ENCODE measurements at regions not wholly inside any gene's neighbourhood (a gene's known extent, or its start where the extent isn't known, plus 50 kb on each side); places are given as distances from the start of the nearest gene placed in this dataset.
"Not testable (repeated sequence)": the region's sequence is repeated elsewhere in the genome, so short reads cannot be mapped to it uniquely, and the experiment has no call there.

- DNase-seq, result no peak
Observed at GRCh38 chr3:101950510-101950909, 101.2 kb downstream of the NFKBIZ start.

DNA sequence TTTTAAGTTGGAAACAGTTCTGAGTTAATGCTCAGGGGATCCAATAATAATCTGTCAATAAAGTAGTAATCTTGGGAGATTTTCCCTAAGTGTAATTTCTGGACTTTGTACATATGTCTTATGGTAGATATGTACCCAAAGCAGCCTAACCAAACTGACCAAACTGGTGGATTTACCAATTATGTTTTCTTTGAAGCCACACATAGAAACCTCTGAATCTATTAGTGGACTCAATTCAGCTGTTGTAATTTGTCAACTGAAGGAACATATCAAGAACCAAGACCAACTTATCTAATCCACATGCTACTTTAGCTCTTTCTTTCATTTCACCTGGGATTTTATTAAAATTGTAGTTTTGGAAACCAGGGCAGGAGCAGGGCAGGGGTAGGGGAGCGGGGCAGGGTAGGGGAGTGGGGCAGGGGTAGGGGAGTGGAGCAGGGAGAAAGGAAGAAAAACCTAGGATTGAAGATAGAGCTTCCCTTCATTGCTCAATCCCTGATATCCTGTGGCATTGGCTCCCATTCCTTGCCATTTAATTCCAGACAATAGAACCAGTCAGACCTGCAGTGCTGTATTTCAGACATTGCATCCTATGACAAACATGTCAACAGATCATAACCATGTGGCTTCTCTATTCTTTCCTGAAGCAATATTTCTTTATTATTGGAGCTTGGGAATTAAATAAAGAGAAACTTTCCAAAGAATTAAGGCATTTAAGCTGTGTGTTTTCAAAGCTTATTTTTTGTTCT lies 101.8 kb downstream of the NFKBIZ start:
- no peak for DNase-seq

- no peak for DNase-seq
Observed at GRCh38 chr3:101954361-101954760, 105.0 kb downstream of the NFKBIZ start.

GRCh38 chr3:101954936-101955335 lies 105.6 kb downstream of the NFKBIZ start:
- DNase-seq, result no peak

DNA sequence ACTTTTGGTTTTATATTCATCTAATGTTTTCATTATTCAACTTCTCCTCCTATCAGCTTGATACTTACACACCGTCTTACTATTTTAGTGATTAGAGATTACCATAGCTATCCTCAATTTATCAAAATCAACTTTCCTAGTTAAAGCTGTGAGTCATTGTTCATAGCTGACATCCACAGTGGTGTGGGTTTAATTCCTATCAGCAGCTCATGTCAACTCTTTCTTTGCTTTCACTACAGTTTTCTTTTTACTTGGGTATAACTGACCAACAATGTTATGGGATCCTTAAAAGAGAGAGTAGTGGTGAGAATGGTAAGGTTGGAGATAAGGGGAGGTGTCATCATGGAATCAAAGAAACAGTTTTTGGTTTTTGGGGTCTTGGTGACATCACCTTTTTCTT lies 112.7 kb downstream of the NFKBIZ start:
- no peak for DNase-seq

GRCh38 chr3:101963902-101964362 lies 114.6 kb downstream of the NFKBIZ start:
- DNase-seq, result no peak

DNA sequence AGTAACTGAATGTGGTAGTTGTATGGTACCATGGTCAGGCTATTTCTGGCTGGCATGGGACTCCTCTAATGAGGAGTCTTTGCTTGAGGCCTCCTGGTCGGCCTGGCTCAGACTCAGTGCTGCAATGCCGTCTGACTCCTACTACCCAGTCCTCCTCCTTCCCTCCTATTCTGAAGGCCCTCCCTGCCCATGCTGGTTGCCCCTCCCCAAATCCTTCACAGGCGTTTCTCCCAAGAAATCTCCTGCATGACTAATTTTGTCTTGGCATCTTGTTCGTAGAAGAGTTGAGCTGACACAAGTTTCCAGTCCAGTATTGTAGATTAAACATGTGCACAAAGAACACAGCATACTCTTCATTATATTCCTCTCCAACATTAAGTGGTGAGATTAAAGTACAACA lies 115.5 kb downstream of the NFKBIZ start:
- DNase-seq, result peak; percentile 49

DNA sequence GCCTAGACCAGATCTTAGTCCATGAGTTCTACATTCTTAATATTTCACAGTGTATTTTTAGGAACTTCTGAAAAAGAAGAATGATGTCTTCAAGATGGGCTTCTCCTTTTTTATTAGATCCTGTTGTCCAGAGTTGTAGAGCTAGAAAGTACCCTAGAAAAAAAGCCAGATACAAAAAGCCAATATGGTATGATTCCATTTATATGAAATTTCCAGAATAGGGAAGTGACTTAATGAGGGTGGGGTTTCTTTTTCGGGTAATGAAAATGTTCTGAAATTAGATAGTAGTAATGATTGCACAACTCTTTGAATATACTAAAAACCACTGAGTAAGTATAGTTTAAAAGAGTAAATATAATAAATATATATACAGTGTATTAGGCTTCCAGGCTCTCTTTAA lies 116.9 kb downstream of the NFKBIZ start:
- no peak for DNase-seq

DNA sequence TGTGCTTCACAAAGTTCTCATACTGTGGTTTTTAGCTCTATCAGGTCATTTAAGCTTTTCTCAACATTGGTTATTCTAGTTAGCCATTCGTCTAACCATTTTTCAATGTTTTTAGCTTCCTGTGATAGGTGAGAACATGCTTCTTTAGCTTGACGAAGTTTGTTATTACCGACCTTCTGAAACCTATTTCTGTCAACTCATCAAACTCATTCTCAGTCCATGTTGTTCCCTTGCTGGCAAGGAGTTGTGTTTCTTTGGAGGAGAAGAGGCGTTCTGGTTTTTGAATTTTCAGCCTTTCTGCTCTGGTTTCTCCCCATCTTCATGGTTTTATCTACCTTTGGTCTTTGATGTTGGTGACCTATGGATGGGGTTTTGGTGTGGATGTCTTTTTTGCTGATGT lies 120.9 kb downstream of the NFKBIZ start:
- no peak for DNase-seq

- DNase-seq, result no peak
Observed at GRCh38 chr3:101970905-101971304, 121.6 kb downstream of the NFKBIZ start.

DNA sequence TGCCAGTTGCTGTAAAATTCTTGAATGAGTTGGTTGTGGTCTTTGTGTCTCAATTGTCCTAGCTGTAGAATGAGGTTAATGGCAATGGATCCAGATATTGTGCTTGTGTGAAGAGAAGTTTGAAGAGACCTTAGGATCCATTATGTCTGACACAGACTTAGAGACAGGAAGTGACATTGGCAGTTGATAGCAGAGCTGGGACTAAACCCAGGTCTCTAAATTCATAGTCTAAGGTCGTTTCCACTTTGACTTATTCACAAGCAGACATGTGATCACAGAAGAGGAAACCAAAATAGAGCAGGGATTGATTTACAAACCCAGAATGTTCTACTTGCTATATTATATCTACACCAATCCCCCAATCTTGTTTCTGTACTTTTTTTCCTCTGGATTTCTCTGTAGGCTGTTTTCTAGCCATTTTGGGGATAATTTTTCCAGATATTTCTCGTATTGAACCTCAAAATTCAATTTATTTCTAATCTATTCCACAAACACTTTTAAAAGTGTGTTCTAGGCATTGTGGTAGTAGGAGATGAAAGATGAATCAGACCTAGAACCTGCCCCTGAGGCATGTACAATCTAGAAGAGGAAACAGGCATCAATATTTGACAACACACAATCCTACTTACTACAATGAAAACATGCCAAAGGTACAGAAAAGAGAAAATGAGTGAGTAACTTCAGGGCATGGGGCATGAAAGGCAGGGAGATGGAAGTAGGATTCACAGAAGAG lies 123.3 kb downstream of the NFKBIZ start:
- no peak for DNase-seq

- no peak for DNase-seq
Observed at GRCh38 chr3:101973163-101973505, 123.8 kb downstream of the NFKBIZ start.

DNA sequence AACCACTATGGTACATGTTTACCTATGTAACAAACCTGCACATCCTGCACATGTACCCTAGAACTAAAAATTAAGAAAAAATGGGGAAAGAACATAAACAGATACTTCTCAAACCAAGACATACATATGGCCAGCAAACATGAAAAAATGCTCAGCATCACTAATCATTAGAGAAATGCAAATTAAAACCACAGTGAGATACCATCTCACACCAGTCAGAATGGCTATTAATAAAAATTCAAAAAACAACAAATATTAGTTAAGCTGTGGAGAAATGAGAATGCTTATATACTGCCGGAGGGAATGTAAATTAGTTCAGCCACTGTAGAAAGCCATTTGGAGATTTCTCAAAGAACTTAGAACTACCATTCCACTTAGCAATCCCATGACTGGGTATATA lies 126.1 kb downstream of the NFKBIZ start:
- not testable (repeated sequence) for DNase-seq

DNA sequence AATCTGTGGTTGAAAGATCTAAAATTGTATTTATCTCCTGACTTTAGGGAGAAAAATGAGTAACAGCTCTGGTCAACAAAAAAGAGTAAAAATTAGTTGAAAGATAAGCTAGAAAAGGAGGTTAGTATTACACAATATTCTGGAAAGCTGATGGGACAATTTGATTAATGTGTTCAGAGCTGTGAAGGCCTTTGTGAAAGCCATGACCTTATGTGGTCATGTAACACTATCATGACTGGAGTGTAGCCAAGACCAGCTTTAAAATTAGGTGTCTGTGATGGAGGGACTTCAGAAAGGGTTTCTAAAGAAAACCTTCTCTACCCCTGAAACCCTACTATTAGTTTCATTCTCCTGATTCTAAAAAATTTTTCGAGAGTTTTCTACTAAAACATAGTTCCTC lies 127.2 kb downstream of the NFKBIZ start:
- DNase-seq, result no peak

- DNase-seq, result no peak
Observed at GRCh38 chr3:101978348-101978747, 129.0 kb downstream of the NFKBIZ start.

DNA sequence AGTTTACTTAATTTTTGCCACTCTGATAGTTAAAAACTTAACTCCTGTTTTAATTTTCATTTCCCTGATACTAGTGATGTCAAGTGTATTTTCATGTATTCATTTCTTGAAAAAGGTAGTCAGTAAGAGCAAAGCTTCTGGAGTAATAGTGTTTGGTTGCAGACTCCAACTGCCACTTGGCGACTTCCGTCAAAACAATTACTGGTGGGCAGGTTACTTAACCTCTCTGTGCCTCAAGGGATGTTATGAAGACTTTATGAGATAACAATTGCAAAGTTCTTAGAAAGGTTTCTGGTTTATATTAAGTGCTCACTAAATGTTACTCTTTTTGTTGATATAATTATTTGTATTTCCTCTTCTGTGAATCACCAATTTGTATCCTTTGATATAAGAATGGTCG lies 129.7 kb downstream of the NFKBIZ start:
- DNase-seq, result no peak

DNA sequence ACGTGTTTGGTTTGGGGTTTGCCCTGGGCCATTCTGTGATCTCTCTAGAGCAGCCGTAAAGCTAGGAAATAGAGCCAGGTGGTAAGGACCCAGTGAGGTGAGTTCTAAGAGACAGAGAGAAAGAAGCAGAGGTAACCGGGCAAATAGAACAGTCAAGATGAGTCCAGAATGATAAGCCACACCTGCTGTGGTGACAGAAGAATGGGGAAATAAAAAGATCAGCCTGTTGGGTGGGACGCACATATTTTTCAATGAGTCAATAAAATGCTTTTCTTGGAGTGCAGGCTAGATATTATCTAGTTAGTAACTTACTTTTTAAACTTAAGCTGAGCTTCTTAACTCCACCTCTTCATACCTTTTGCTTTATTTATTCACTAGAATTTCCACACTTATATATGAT lies 135.0 kb downstream of the NFKBIZ start:
- DNase-seq, result no peak

GRCh38 chr3:101988596-101988995 lies 139.3 kb downstream of the NFKBIZ start:
- DNase-seq, result no peak

DNA sequence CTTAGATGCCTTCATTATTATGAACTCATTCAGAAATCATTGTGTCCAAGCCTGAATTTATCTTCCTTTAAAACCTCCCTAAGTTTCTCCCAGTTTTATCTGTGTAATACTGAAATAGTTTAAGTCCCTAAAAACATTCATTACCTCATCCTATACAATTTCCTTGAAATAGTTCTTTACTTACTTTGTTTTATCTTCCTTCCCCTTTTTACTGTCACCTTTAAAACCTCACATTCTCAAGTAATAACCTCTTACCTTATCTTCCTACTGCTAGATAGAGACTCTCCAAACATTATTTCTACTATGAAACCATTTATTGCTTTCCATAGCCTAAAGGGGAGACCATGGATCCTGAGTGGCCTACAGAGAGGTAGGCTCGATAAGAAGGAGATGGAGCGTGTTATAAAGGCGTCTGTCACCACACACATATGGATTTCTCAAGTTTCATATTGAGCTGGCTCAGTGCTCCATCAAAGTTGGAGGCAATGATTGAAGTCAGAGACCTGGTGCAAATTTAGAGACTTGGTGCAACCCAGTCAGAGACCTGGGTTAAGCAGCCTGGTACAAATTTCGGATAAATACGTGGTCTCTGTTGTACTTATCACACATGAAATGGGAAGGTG lies 140.4 kb downstream of the NFKBIZ start:
- no peak for DNase-seq

DNA sequence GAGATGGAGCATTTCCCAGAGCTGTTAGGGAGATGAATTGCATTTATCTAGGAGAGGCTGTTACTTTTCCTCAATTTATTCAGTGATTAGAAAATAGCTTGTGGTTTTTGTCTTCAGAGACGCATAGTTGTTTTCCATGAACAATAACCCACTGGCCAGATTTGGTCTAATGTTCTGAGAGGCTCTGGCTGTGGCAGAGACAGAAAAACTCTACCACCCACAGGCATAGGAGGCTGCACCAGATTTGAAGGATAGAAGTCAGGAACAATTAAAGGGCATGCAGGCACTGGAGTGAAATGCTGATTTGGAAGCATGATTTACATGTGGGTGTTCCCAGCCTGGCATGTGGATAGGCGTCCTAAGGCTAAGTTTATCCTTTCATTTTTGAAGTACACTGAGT lies 143.5 kb downstream of the NFKBIZ start:
- no peak for DNase-seq

DNA sequence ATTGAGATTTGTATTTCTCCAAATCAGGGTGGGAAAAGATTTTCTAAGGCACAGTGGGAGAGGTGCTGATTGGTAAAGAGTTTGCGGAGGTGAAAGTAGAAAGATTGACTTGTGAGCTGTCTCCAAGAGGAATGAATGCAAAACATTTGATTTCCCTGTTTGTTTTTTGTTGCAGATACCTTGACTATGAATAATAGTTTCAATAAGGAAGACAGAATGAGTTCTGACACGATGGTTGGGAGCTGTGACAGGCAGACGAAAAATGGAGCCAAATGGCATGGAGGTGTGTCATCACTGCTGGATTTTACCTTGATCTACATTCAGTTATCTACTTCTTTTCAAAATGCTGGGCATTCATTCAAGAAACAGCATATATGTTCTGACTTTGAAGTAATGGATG lies 145.1 kb downstream of the NFKBIZ start:
- no peak for DNase-seq

DNA sequence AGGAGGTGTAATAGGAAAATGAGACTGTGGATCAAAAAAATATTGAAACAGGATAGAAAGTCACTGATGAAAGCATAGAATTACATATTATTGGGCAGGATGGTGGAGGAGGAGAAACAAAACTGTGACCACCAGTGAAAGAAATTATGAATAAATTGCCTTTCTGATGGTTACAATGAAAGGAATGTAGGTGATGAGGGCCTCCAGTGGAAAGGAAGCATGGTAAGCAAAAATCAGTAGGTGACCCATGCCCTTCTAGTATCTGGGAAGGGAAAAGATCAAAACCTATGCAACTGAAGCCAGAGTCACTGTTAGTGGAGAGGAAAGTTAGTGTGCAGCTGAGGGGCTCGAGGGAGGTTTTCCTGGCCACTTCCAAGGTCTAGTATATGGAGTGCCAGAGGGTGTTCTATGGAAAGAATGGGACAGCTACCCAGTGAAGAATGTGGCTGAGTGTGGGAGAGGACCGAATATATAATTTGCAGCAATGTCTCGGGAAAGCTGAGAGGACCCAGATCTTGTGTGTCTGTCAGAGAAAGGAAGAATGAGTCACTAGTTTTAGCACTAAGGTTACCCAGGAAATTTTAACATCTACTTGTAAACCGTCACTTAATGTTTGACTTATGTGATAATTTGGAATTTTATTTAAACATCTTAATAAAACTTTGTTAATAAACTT lies 146.2 kb downstream of the NFKBIZ start:
- no peak for DNase-seq

DNA sequence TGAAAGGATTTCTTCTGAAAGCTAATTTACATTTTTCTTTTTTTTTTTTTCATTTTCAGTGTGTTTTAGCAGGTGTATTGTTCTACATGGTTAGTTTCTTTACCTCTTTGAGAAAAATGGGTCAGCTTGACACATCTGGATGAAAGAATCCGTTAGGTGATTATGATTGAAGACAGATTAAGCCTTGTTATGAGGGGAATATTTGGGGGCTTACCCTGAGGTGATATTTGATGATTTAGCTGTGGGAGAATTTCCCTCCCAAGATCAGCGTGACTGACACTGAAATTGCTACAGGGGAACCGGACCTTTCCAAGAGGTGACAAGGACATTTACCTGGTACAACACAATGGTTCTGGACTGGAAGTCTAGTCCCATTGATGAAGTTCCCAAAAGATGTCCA lies 147.5 kb downstream of the NFKBIZ start:
- DNase-seq, result no peak

All from tongue (tissue), 1 donor.